CD4-positive, alpha-beta T cell treated with Interleukin-17A for 1 hour (primary cell): ENCODE measurements at regions not wholly inside any gene's neighbourhood (a gene's known extent, or its start where the extent isn't known, plus 50 kb on each side); places are given as distances from the start of the nearest gene placed in this dataset.

Experiments used
- DNase-seq: peaks from one replicate; pipeline ENCODE4 v3.0.0-alpha.2; 2020

DNA sequence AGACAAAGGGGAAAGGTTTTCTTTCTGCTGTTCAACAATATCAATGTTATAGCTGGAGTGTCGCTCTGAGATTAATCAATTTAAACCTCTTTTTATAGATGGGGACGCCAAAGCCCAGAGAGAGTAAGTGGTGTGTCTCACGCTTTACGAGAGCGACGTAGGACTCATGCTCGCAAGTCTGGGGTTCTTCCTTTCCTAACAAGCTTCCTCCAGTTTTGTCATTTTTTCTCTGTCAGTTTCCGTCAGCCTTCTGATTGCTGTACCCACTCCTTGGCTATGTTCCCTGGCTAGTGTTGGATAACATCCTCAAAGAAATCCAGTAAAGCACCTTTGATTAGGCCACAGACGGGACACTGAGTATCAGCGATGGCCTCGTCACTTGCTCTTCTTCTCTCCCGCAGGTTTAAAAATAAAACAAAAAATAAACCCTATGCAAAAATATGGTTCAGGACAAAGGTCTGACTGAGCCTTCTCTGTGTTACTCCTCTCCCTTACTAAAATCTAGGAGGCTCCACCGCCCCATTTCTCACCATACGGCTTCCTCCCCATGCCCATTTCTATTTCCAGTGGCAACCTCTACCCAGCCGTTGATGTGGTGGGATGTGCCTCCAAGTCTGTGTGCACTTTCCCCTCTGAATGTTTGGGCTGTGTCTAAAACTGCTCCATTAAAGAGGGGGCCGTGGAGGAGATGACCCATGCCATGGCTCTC lies 172.7 kb upstream of the PARP11 start:
- no peak for DNase-seq

GRCh38 chr12:4044736-4045730 lies 171.8 kb upstream of the PARP11 start:
- DNase-seq: no peak

GRCh38 chr12:4044101-4044500 lies 170.9 kb upstream of the PARP11 start:
- DNase-seq: no peak

DNA sequence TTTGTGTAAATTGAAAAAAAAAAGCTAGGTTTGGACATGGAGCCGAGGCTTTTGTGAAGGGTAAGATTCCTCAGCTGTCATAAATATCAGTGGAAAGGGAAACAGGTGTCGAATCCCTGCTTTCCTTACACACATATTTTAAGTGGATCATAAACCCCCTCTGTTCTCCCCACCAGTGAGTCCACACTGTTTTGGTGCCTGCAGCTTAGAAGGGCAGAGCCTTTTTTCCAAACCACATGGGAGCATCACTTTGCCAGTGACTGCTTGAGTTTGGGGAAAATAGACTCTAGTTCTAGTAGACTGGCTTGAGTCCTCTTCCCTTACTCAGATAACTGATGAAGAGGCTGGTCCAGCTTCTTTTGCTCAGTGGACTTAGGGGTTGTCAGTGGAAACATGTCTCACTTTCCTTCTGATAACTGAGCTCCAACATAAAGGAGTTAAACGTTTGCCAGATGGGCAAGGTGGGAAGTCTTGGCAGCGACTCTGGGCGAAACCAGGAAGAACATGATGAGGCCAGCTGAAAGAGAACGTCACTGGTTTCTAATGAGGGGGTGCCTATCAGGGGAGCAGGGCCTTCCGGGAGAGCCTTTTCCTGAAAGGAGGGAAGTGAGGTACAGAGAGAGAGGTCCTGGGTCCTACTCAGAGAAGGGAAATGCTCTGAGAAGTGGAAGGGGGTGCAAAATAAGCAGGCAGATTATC lies 168.1 kb upstream of the PARP11 start:
- DNase-seq: no peak

GRCh38 chr12:4039931-4040330 lies 166.7 kb upstream of the PARP11 start:
- DNase-seq: no peak

- DNase-seq: peak; percentile 35
Observed at GRCh38 chr12:4037747-4038312, 164.6 kb upstream of the PARP11 start.

- DNase-seq: no peak
Observed at GRCh38 chr12:4036671-4037271, 163.6 kb upstream of the PARP11 start.

GRCh38 chr12:4034921-4035320 lies 161.7 kb upstream of the PARP11 start:
- no peak for DNase-seq

DNA sequence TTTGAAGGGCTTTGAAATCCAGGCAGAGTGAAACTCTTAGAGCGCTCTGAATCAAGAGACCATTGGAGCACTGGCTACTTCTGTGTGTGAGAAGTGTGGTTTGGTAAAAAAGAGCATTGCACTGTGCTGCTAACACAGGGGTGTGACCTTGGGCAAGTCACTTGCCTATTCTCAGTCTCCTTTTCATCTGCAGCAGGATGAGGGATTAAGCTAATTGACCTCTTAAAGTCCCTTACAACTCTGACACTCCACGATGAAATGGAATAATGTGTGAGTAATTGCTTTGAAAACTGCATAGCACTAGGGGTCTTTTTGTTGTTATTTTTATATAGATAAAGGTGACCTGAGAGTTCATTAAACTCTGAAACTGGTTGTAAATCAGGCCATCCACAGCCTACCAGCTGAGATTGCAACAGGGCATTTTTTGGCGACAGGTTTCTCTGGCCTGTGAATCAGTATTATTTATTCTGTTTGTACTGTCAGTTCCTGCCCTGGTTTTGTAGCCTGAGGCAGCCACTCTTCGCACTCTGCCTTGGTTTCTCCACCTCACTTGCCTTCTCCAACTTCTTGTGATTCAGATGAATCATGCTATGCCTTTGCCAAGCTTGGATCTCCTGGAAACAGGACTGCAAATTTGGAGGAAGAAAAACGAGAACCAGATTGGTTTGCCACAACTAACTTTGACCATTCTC lies 159.9 kb upstream of the PARP11 start:
- no peak for DNase-seq

GRCh38 chr12:4031703-4032291 lies 158.6 kb upstream of the PARP11 start:
- DNase-seq: no peak

DNA sequence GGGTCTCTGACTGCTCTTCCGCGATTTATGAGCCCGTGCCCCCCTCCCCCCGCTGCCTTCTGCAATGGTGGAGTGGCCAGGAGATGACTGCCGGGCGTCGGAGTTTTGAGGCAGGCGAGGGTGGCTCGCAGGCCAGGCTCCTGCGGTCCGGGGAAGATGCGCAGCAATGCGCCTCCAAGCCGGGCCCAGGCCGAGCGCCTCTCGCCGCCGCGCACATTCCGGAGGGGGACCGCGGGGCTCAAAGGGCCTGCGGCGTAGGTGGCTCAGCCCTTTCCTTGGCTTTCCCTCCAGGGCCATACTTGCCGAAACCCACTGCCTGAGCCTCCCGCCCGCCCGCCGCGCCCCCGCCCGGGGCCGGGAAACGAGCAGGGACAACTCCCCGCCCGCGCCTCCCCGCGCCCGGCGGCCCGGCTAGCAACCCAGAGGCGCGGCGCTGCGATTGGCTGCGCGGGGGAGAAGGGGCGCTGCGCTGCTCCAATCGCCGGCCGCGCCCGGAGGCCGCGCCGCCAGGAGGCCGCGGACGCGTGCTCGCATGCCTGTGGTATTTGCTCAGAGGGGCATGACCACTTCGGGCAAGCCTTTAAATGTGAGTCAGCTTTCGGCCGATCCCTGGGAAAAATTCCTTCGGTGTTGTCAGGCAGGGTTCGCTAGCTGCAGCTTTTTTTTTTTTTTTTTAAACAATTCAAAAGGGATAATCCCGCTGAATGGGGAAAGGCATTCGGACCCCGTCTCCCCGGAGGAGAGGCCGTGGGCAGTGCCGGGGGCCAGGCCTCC lies 157.9 kb upstream of the PARP11 start:
- peak; percentile 72 for DNase-seq

DNA sequence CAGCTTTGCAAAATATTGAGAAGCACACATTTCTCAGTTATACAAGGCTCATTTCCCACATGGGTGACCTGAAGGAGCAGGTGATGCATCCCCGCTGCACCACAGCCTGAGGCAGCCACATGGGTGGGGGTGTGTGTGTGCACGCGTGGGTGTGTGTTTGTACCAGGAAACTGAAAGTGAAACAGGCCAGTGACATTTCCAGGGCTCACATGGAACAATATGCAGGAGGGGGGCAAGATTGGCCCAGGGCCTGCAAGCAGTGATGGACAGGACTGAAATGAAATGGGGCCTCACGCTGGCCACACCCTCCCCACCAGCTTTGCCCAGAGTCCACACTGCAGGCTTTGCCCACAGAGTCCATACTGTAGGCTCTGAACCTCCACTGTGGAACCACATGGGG lies 154.2 kb upstream of the PARP11 start:
- peak; percentile 68 for DNase-seq

DNA sequence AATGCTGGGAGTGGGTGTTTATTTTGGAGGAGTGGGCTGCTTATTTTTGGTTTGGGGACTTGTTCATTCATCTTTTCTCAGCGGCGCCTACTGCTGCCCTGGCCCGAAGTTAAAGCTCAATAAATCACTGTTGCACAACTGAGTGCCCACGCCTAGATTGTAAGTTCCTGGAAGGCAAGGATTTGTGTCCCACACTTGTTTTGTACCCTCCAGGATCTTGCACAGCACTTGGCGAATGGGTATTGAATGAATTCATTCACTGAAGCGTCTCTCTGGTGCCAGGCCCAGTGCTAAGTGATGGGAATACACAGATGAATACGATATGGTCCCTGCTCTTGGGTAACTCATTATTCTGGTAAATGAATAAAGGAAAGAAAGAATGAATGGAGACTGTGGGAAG lies 153.3 kb upstream of the PARP11 start:
- no peak for DNase-seq

- DNase-seq: no peak
Observed at GRCh38 chr12:4026020-4026358, 152.8 kb upstream of the PARP11 start.

GRCh38 chr12:4025181-4026019 lies 152.2 kb upstream of the PARP11 start:
- DNase-seq: no peak

DNA sequence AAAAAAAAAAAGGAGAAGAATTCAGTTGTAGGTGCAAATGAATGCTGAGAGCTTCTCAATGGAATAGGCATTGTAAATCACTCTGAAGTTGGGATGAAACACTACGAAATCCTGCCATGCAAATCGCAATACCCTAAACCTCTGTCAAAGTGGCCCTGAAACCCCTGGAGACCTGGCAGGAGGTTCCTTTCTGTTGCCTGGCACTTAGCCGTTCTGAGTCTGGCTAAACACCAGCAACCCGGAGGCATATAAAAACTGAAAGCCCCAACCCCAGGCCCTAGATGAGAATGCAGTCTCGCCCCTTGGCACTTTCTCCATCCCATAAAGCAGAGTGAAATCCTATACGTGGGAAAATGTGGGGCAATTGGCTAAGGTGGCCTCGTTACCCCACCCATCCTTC lies 151.5 kb upstream of the PARP11 start:
- no peak for DNase-seq

DNA sequence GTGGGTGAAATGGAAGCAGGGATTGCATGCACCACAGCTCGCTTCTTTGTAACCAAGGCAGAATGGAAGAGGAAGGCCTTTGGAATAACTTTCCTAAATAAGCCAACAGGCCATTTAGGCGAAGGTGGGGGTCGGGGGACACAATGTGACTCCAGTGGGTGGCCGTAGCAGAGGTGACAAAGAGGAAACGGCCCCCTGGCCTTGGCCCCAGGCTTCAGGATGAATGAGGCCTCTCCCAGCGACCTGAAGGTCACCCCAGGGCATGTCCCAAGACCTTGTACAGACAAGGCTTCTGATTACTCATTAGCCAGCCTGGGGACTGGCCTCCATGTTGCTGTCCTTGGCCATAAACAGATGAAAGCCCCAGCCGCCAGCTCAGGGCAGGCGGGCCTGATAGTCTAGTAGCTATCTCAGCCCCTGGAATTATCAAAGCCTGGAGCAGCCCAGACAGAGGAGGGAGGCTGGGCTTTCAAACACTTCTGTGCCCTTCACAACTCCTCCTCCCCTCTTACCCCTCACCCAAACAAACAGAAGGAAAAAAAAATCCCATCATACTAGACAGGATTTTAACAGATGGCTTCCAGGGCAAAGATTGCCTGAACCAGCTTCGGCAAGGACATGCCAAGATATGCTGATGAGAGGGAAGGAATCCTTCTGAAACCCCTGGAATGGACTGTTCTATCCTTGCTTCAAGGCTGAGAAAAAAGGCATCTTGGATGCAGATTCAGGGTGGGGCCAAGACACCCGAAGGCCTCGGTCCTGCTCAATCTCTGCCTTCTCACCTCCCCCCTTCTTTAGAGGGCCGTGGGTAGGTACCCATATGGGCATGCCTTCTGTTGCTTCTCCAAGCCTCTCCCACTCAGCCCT lies 142.3 kb upstream of the PARP11 start:
- DNase-seq: no peak

GRCh38 chr12:4014858-4015224 lies 141.6 kb upstream of the PARP11 start:
- DNase-seq: no peak

GRCh38 chr12:4014444-4014843 lies 141.2 kb upstream of the PARP11 start:
- DNase-seq: no peak
